Neural progenitor cell (in vitro differentiated cells): ENCODE measurements at regions not wholly inside any gene's neighbourhood (a gene's known extent, or its start where the extent isn't known, plus 50 kb on each side); places are given as distances from the start of the nearest gene placed in this dataset.

Source experiments
- CTCF ChIP-seq: fragments of 200-600 bp; sonication (generic); IDR thresholded peaks from 2 replicates; pipeline ENCODE4 v1.5.1; 2017; ENCODE audit warnings: antibody characterized with exemption, mild to moderate bottlenecking
- EZH2 ChIP-seq: fragments of 200-600 bp; sonication (generic); IDR thresholded peaks from 2 replicates; pipeline ENCODE4 v1.6.1; 2017; ENCODE audit warnings: antibody characterized with exemption, mild to moderate bottlenecking, moderate library complexity

- TF ChIP-seq CTCF (no peak), EZH2 (no peak)
Measured at GRCh38 chr13:73697166-73697565, 437.0 kb downstream of the KLF12 start.
